ENCODE measurements at regions not wholly inside any gene's neighbourhood (a gene's known extent, or its start where the extent isn't known, plus 50 kb on each side); places are given as distances from the start of the nearest gene placed in this dataset.
A peak's percentile ranks its signal among the peaks of the same experiment; 100 is the strongest.

DNA sequence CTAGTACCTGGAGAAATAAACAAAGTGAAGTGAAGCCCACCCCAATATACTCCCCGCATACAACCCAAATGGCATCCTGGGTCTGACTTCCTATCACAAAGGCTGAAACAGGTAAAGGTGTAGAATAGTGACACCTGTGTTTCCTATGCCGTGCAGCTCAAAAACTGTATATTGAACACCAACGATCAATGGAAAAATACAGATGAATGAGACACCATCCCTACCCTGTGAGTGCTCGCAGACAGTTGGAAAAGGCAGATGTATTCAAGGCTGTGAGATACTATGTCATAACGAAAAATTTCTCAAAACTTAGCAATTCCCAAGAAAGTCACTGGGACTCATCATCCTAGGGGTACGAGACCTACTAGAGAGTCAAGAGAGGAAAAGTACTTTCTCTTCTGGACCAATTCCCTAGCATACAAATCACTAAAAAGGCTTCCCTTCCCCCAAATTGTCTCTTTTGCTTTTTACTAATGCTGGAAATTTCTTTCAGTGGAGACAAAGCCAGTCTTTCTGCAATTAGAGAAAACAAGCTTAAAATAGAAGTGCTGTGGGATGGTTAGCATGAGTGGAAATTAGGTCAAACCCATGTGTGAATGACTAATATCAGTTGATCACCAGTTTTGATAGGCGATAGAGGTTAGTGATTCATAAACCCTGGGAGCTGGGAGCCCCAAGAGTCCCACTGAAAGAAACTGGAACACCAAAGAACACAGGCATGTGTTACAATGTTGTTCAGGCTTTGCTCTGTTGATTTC lies 249.7 kb downstream of the SPTSSA start:
- DNase-seq (ENCODE audit: low read depth): peak; percentile 3

DNA sequence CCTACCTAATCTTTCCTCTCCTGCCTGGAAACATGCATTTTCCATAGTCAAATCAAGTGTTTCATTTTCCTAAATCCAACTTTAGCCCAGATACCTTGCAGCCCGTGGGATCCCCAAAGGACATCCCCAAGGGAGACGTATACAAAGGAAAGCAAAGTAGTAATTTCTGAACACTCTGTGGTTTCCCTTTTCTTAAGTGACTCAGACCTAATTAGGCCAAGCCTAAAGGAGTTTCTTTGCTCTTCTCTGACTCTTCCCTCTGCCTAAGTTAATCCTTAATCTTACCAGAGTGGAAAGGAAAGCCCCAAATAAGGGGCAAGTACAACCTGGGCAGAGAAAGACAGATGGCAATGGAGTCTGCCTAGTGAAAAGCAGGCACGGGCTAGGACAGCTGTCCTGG lies 250.3 kb downstream of the SPTSSA start:
- DNase-seq (ENCODE audit: low read depth): no peak

DNA sequence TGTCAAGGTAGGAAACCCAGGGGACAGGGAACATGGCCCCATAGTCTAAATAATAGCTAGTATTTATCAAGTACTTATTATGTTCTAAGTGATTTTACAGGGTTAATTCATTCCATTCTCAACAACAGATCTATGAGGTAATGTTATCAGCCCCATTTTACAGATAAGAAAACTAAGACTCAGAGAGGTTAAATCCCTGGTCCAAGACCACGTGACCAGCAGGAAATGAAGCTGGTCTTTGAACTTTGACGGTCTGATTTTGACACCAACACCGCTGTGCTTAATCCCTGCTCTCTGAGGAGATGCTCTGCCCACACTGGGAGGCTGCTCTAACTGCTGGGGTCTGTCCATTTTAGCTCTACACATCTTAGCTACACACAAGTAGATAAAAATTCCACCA lies 253.5 kb downstream of the SPTSSA start:
- no peak for DNase-seq (ENCODE audit: low read depth)

DNA sequence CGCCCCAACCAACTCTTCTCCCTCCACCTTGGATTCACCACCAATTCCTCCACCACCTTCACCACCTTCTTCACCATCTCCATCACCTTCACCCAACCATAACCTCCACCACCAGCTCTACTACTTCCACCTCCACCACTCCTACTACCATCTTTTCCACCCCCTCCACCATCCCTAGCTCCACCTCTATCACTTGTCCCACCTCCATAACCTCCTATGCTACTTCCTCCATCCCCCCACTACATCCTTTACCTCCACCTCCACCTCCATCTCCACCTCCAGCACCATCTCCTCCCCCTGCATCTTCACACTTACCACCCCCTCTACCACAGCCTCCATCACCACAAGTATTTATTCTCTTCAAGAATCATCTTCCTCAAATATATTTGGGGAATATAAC lies 254.9 kb upstream of the EGLN3 start:
- DNase-seq (ENCODE audit: low read depth): no peak

DNA sequence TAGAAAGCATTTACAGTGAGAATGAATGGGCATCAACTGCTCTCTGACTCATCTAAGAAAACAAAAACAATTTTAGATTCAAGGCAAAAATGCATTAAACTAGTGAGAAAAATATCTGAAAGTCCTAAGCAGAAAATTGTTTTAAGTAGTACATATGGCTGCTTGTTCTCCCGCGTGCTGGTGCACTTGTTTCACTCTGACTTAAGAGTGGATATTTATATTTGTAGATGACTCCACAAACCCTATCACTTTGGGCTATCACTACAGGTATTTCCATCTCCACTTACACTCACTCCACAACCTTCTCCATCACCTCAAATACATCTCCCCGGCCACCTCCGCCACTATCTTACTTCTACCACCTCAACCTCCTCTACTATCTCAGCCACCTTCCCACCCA lies 253.9 kb upstream of the EGLN3 start:
- no peak for DNase-seq (ENCODE audit: low read depth)

- peak; percentile 12 for DNase-seq (ENCODE audit: low read depth)
These were observed 252.4 kb upstream of the EGLN3 start for GRCh38 chr14:34203251-34203722.

DNA sequence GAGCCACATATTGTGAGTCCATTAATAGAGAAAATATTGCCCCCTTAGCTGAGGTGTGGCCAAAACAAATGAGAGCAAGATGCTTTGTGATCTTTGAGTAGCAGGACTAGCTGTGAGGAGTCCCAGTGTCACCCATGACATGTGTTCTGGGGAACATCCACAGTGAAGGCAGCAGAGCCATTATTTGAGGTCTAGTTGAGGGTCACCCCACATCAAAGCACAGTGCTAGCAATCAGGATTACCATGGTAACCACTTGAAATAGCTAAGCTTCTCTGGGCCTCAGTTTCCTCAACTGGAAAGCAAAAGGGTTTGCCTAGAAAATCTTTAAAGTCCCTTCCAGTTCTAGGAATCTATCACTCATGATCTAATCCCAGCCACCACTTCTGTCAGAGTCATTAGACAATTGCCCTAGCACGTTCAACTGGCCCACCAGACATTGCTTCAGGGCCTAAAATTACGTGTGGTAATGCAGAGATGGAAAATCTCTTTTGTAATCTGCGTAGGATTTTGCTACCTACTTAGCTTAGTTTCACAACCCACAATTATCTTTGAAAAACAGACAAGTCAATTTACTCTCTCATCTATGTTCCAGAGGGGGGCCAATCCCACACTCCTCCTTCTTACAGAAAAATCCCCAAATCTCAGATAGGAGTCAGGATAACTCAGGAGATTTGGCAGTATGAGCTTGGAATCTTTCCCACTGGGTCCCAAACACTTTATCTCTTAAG lies 251.2 kb upstream of the EGLN3 start:
- DNase-seq (ENCODE audit: low read depth): peak; percentile 11

- DNase-seq (ENCODE audit: low read depth): peak; percentile 84
These were observed 248.7 kb upstream of the EGLN3 start for GRCh38 chr14:34199585-34199984.

GRCh38 chr14:34198096-34198495 lies 247.2 kb upstream of the EGLN3 start:
- no peak for DNase-seq (ENCODE audit: low read depth)

DNA sequence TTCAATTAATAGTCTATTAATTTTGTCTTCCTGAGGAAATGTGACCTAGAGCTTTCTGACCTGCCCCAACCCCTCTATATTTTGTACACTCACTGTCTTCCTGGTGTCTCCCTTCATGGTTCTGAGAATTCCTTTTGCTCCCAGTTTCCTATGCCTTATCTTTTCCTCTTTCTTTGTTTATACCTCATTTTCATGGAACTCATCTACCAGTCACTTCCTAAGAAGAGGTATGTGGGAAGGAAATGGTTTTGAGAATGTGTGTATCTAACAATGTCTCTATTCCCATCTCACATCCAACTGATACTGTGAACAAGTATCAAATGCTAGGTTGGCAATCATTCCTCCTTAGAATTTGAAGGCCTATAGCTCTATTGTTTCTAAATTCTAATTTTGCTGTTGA lies 245.1 kb upstream of the EGLN3 start:
- DNase-seq (ENCODE audit: low read depth): no peak

DNA sequence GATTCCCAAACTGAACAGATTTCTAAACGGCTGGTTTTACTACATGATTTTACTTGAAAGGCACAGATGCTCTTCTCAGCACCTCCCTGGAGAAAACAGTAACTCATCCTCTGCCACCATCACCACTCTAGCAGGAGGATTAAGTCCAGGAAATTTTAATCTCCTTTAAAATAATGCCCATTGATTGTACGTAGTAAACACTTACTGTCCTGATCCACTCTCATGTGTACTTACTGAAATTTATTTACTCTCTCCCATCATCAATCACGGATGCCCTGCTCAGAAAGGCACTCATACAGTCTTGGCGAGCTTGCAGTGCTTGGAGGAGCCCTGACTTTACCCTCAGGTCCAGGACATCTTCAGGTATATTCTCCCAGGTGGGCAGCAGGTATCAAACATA lies 239.8 kb upstream of the EGLN3 start:
- DNase-seq (ENCODE audit: low read depth): no peak

GRCh38 chr14:34189866-34190265 lies 239.0 kb upstream of the EGLN3 start:
- DNase-seq (ENCODE audit: low read depth): no peak

- no peak for DNase-seq (ENCODE audit: low read depth)
These were observed 236.7 kb upstream of the EGLN3 start for GRCh38 chr14:34187519-34188044.

DNA sequence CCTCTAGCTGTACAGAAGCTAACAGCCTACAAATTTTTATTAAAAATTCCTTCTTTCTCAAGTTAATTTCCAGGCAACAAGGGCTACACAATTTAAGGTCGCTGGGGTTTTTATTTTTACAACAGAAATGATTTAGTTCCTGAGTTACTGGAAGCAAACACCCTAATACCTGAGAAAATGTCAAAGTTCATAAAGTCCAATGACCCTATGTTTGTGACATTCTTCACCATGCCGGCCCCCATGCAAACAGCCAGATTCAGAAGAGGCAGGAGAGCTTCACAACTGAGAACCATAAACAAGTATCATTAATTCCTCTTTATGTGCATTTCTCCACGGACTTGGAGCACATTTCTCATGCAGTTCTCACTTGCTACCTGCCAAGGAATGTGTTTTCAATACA lies 236.2 kb upstream of the EGLN3 start:
- no peak for DNase-seq (ENCODE audit: low read depth)

DNA sequence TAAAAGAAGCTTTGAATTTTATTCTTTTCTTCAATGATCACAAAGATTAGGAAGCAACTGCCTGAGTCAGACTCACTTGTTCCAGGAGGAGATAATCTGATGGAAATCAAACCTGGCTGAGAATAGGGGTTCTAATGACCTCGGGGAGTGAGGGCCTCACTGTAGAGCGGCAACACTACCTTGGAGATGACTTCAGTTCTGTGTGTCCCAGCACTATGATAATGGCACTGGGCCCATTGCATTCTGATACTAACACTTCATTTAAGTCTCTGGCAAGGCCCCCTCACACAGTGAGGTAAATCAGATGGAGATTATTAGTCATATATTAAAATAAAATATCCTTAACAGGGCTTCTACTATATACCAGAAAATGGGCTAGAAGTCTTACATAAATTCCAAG lies 233.3 kb upstream of the EGLN3 start:
- DNase-seq (ENCODE audit: low read depth): no peak

DNA sequence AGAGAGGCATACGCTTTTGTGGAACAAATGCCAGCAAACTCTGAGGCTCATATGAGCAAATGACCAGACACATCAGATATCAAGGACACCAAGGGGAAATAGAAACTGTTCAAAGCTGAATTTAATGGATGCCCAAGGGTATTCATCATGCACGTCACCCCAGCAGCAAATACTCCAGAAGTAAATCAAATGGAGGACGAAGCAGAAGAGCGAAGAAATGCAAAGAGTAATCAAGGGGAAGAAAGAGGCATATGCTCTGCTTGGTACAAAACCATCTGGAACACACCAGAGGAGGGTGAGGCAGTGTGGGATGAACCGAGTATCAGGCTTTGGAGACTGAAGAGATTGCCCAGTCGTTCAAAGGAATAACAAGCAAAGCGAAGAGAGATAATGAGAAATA lies 232.6 kb upstream of the EGLN3 start:
- no peak for DNase-seq (ENCODE audit: low read depth)

- no peak for DNase-seq (ENCODE audit: low read depth)
These were observed 230.5 kb upstream of the EGLN3 start for GRCh38 chr14:34181338-34181737.

GRCh38 chr14:34180869-34181268 lies 230.0 kb upstream of the EGLN3 start:
- no peak for DNase-seq (ENCODE audit: low read depth)

GRCh38 chr14:34180434-34180833 lies 229.6 kb upstream of the EGLN3 start:
- DNase-seq (ENCODE audit: low read depth): no peak

DNA sequence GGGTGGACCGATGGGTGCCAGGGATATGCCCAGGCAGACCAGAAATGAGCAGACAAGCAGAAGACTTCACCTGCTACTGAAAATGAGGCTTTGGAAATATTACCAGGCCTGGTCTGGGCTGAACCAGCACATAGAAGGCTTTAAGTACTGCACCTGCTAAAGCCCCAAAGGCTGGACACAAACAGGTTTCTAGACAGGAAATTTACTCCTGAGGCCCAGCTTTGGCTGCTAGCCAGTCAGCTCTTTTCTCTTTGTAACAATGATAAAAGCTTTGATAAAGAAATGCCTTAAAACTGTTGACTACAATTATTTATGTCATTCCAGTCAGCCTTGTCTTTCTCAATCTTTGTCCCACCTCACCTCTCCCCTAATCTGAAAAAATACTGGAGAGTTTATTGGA lies 228.9 kb upstream of the EGLN3 start:
- no peak for DNase-seq (ENCODE audit: low read depth)

- DNase-seq (ENCODE audit: low read depth): no peak
These were observed 226.6 kb upstream of the EGLN3 start for GRCh38 chr14:34177466-34177865.

- no peak for DNase-seq (ENCODE audit: low read depth)
These were observed 224.7 kb upstream of the EGLN3 start for GRCh38 chr14:34175574-34175973.

GRCh38 chr14:34174973-34175372 lies 224.1 kb upstream of the EGLN3 start:
- DNase-seq (ENCODE audit: low read depth): no peak
